Spleen (tissue), 11 donors: ENCODE measurements at regions not wholly inside any gene's neighbourhood (a gene's known extent, or its start where the extent isn't known, plus 50 kb on each side); places are given as distances from the start of the nearest gene placed in this dataset.

Experiments
- DNase-seq: peaks from one replicate; pipeline ENCODE4 v3.0.0-alpha.2; 2020
- H3K27ac ChIP-seq, 8 donors: fragments of 200-600 bp; sonication (generic) in 7 of 8; 1 replicate in 4 of 8; 2 replicates in 4 of 8; pipeline versions ENCODE4 v1.5.0 to v1.8.0; 2016 to 2021; ENCODE audit warnings: inconsistent platforms in 4 of 8, mild to moderate bottlenecking in 4 of 8, moderate library complexity in 1 of 8
- H3K27me3 ChIP-seq, 7 donors: fragments of 200-600 bp; sonication (generic) in 6 of 7; replicated peaks in 1 of 7; 1 replicate in 4 of 7; 2 replicates in 3 of 7; pipeline versions ENCODE4 v1.5.0 to v1.8.0; 2016 to 2021; ENCODE audit warnings: inconsistent platforms in 3 of 7, mild to moderate bottlenecking in 1 of 7
- H3K36me3 ChIP-seq, 6 donors: fragments of 200-600 bp; sonication (generic) in 5 of 6; 1 replicate in 4 of 6; 2 replicates in 2 of 6; pipeline versions ENCODE4 v1.5.0 to v1.8.0; 2016 to 2021; ENCODE audit warnings: inconsistent platforms in 2 of 6
- H3K4me1 ChIP-seq, 6 donors: fragments of 200-600 bp; sonication (generic) in 5 of 6; 1 replicate in 3 of 6; 2 replicates in 3 of 6; pipeline versions ENCODE4 v1.5.0 to v1.8.0; 2016 to 2021; ENCODE audit warnings: inconsistent platforms in 3 of 6
- H3K4me3 ChIP-seq, 8 donors: fragments of 200-600 bp; sonication (generic) in 7 of 8; 1 replicate in 4 of 8; 2 replicates in 4 of 8; pipeline versions ENCODE4 v1.5.0 to v1.8.0; 2016 to 2021; ENCODE audit warnings: inconsistent platforms in 4 of 8, mild to moderate bottlenecking in 4 of 8, moderate library complexity in 2 of 8
- H3K9me3 ChIP-seq, 8 donors: fragments of 200-600 bp; sonication (generic) in 7 of 8; 1 replicate in 4 of 8; 2 replicates in 4 of 8; pipeline versions ENCODE4 v1.5.0 to v1.8.0; 2016 to 2021; ENCODE audit warnings: inconsistent platforms in 4 of 8
- POLR2A ChIP-seq, 3 donors: fragments of 450-650 bp; IDR thresholded peaks; one replicate each; pipeline ENCODE4 v1.5.1; 2017; ENCODE audit warnings: antibody characterized with exemption in 3 of 3, mild to moderate bottlenecking in 1 of 3
- POLR2AphosphoS5 ChIP-seq, 3 donors: sonication (generic); formaldehyde crosslinking; IDR thresholded peaks; one replicate each; pipeline ENCODE4 v1.5.1; 2017; ENCODE audit warnings: antibody characterized with exemption in 3 of 3
- WGBS, 5 donors: extraction: QIAGEN DNeasy Blood & Tissue Kit in 3 of 5; methylation state at CpG; one replicate each; pipeline versions ENCODE4 v1.1.5 to v1.1.7; 2013 to 2018; 5-methylcytosine and 5-hydroxymethylcytosine counted together
- intact Hi-C: fragments of 100-400 bp; cut with DNase I; formaldehyde crosslinking; loops from one replicate; pipeline ENCODE4 v1.15.0; 2023; ENCODE audit warnings: low total_unique reads
- TF ChIP-seq, protein P1 (sequence below), 11 experiments: fragments of 200-600 bp in 7 of 11; fragments of 450-650 bp in 4 of 11; sonication (generic) in 4 of 11; IDR thresholded peaks in 8 of 11; conservative IDR thresholded peaks in 3 of 11; 1 replicate in 7 of 11; 2 replicates in 4 of 11; pipeline versions ENCODE4 v1.4.0 to v1.8.0; 2016 to 2021; ENCODE audit warnings: antibody characterized with exemption in 11 of 11, inconsistent platforms in 4 of 11, mild to moderate bottlenecking in 1 of 11
- donor health status: healthy with polysubstance abuse.
- donor health status: DM: no; HTN: no; CAD: no; lungs with moderate emphysema.
- donor health status: DM: no; HTN: no; CAD: no.
- donor health status: Bipolar disorder and iron deficiency.
- donor health status: healthy.
- donor health status: DM: no; HTN: no; CAD: no.
- donor health status: DM: yes; HTN: yes; CAD: no.

DNA sequence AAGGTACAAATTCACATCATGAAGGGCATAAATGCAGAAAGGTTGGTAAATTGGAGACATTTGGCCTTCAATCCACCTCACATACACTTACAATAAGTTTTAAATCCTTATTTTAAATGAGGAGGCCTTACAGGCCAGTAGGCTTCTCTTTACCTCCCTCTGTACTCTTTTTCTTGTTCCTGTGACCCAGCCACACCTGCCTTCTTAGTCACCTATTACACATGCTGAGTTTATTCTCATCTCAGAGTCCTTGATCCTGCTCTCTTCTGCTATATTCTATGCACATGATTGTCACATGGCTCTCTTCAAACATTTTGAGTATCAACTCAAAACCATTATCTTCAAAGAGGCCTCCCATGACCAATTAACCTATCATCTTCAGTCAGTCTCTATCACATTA, 491.5 kb downstream of the SATB2 start:
- Histone ChIP-seq H3K9me3 (no peaks in the 10 kb centered on the region), H3K36me3 (no peaks in the 10 kb centered on the region), H3K27me3 (no peaks in the 10 kb centered on the region), H3K4me1 (no peaks in the 10 kb centered on the region), H3K4me3 (no peak overlapping the region), H3K27ac (no peak overlapping the region)
- TF ChIP-seq POLR2A (IDR thresholded peaks at IDR 0.05) (no peak), POLR2AphosphoS5 (IDR thresholded peaks at IDR 0.05) (no peak)
- TF ChIP-seq, protein P1, sequence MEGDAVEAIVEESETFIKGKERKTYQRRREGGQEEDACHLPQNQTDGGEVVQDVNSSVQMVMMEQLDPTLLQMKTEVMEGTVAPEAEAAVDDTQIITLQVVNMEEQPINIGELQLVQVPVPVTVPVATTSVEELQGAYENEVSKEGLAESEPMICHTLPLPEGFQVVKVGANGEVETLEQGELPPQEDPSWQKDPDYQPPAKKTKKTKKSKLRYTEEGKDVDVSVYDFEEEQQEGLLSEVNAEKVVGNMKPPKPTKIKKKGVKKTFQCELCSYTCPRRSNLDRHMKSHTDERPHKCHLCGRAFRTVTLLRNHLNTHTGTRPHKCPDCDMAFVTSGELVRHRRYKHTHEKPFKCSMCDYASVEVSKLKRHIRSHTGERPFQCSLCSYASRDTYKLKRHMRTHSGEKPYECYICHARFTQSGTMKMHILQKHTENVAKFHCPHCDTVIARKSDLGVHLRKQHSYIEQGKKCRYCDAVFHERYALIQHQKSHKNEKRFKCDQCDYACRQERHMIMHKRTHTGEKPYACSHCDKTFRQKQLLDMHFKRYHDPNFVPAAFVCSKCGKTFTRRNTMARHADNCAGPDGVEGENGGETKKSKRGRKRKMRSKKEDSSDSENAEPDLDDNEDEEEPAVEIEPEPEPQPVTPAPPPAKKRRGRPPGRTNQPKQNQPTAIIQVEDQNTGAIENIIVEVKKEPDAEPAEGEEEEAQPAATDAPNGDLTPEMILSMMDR (IDR thresholded peaks at IDR 0.05 in 8 of 11, conservative IDR thresholded peaks at IDR 0.05 in 3 of 11), result no peak
- intact Hi-C loops, result no loop called here
- no peak for DNase-seq

GRCh38 chr2:198961547-198961946, 496.2 kb downstream of the SATB2 start:
- H3K36me3 ChIP-seq, result no peaks in the 10 kb centered on the region
- H3K27ac ChIP-seq, result no peak overlapping the region
- H3K4me1 ChIP-seq, result no peaks in the 10 kb centered on the region
- DNase-seq, result no peak
- TF ChIP-seq POLR2AphosphoS5 (IDR thresholded peaks at IDR 0.05), result no peak
- no peak for TF ChIP-seq POLR2A (IDR thresholded peaks at IDR 0.05)
- TF ChIP-seq, protein P1 (IDR thresholded peaks at IDR 0.05 in 8 of 11, conservative IDR thresholded peaks at IDR 0.05 in 3 of 11), result no peak
- H3K4me3 ChIP-seq, result no peak overlapping the region
- no peaks in the 10 kb centered on the region for H3K27me3 ChIP-seq
- intact Hi-C loops, result no loop called here
- no peaks in the 10 kb centered on the region for H3K9me3 ChIP-seq

DNA sequence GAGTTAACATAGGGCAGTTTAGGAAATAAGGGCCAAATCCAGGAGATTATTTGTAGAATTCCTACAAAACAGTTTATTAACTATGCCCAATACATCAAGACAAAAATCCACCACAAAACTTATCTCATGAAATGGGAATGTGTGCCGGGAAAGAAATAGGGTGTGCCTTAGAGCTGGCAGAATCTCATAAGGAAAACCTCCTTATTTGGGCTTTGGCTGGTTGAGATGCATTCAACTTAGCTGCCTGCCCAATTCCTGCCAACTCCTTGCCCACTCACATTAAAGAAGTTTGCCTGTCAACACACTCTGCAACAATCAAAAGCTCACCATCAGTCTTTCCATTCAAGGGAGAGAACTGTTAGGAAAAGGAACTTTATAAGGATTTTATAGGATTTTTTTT, 500.6 kb downstream of the SATB2 start:
- no peak overlapping the region for H3K27ac ChIP-seq
- H3K27me3 ChIP-seq, result no peaks in the 10 kb centered on the region
- H3K4me3 ChIP-seq, result no peak overlapping the region
- TF ChIP-seq POLR2AphosphoS5 (IDR thresholded peaks at IDR 0.05) (no peak), POLR2A (IDR thresholded peaks at IDR 0.05) (no peak)
- TF ChIP-seq, protein P1 (IDR thresholded peaks at IDR 0.05 in 8 of 11, conservative IDR thresholded peaks at IDR 0.05 in 3 of 11), result no peak
- no peaks in the 10 kb centered on the region for H3K4me1 ChIP-seq
- H3K9me3 ChIP-seq, result no peaks in the 10 kb centered on the region
- WGBS, 5 donors, result 75 to 95% (median 89%) methylated on average over 1 of the region's 1 CpG
- H3K36me3 ChIP-seq, result no peaks in the 10 kb centered on the region
- intact Hi-C loops, result no loop called here
- DNase-seq, result no peak

- intact Hi-C loops, result no loop called here
- Histone ChIP-seq H3K4me1 (no peaks in the 10 kb centered on the region), H3K9me3 (peaks cover 0 to 6% (median 0%) of the 10 kb centered on the region in 8 donors)
Measured at GRCh38 chr2:198953328-198953727, 504.4 kb downstream of the SATB2 start.

More at GRCh38 chr2:198953328-198953727, 504.4 kb downstream of the SATB2 start:
- no peaks in the 10 kb centered on the region for H3K36me3 ChIP-seq
- DNase-seq, result no peak
- H3K27ac ChIP-seq, result no peak overlapping the region
- H3K4me3 ChIP-seq, result no peak overlapping the region
- no peaks in the 10 kb centered on the region for H3K27me3 ChIP-seq
- TF ChIP-seq, protein P1 (IDR thresholded peaks at IDR 0.05 in 8 of 11, conservative IDR thresholded peaks at IDR 0.05 in 3 of 11), result no peak
- TF ChIP-seq POLR2AphosphoS5 (IDR thresholded peaks at IDR 0.05) (no peak), POLR2A (IDR thresholded peaks at IDR 0.05) (no peak)
